Thymus (tissue), 11 donors: ENCODE measurements at regions not wholly inside any gene's neighbourhood (a gene's known extent, or its start where the extent isn't known, plus 50 kb on each side); places are given as distances from the start of the nearest gene placed in this dataset.
"Not testable (repeated sequence)": the region's sequence is repeated elsewhere in the genome, so short reads cannot be mapped to it uniquely, and the experiment has no call there.

Source experiments
- DNase-seq, 9 donors: peaks; one replicate each; pipeline ENCODE4 v3.0.0-alpha.2; 2013; ENCODE audit warnings: low spot score in 9 of 9, low read depth in 6 of 9, missing footprints in 1 of 9
- H3K27ac ChIP-seq, 2 donors: one replicate each; pipeline ENCODE4 v1.5.1; 2013; ENCODE audit warnings: control low read depth in 1 of 2, low read depth in 1 of 2, low read length in 1 of 2, mild to moderate bottlenecking in 1 of 2, moderate library complexity in 1 of 2
- H3K27me3 ChIP-seq, 2 donors: one replicate each; pipeline ENCODE4 v1.5.1; 2013; ENCODE audit warnings: low read length in 1 of 2; ENCODE audit not compliant: control insufficient read depth in 2 of 2, insufficient read depth in 1 of 2
- H3K36me3 ChIP-seq, 2 donors: one replicate each; pipeline ENCODE4 v1.5.1; 2013; ENCODE audit warnings: low read length in 1 of 2, mild to moderate bottlenecking in 1 of 2, moderate library complexity in 1 of 2; ENCODE audit not compliant: control insufficient read depth in 2 of 2, insufficient read depth in 2 of 2
- H3K4me1 ChIP-seq, 2 donors: one replicate each; pipeline ENCODE4 v1.5.1; 2013; ENCODE audit warnings: low read length in 2 of 2; ENCODE audit not compliant: control insufficient read depth in 2 of 2, insufficient read depth in 2 of 2
- H3K4me3 ChIP-seq, 2 donors: one replicate each; pipeline ENCODE4 v1.5.1; 2013; ENCODE audit warnings: low read length in 2 of 2, control low read depth in 1 of 2, mild to moderate bottlenecking in 1 of 2
- H3K9me3 ChIP-seq, 2 donors: one replicate each; pipeline ENCODE4 v1.5.1; 2013; ENCODE audit warnings: low read length in 1 of 2, mild to moderate bottlenecking in 1 of 2; ENCODE audit not compliant: control insufficient read depth in 2 of 2, insufficient read depth in 1 of 2
- WGBS: extraction: QIAGEN DNeasy Blood & Tissue Kit; methylation state at CpG from one replicate; pipeline ENCODE4 v1.1.7; 2013; 5-methylcytosine and 5-hydroxymethylcytosine counted together
- donor health status: healthy.

DNA sequence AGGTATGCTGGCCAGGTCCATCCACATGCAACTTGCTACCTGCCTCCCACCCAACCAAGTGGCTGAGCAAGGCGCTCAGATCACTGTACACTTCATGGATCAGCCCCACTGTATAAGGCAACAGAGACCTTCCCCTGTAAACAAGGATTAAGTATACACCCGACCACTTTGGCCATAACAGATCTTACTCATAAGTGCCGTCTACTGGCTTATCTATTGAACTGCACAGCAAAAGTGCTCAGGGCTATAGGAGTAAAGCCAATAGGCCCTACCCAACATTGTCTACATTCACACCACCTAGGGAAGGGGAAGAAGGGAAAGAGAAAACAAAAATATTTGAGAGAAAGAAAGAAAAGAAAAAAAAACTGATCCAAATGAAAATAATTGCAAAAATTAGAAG lies 663.9 kb upstream of the LRRTM1 start:
- no peaks in the 10 kb centered on the region for H3K4me1 ChIP-seq
- 72% methylated on average over 3 of the region's 3 CpGs for WGBS
- no peak overlapping the region for H3K4me3 ChIP-seq
- no peaks in the 10 kb centered on the region for H3K36me3 ChIP-seq
- no peak overlapping the region for H3K27ac ChIP-seq
- H3K9me3 ChIP-seq, result peaks cover 0 to 19% of the 10 kb centered on the region in 2 donors
- H3K27me3 ChIP-seq, result no peaks in the 10 kb centered on the region
- no peak for DNase-seq

DNA sequence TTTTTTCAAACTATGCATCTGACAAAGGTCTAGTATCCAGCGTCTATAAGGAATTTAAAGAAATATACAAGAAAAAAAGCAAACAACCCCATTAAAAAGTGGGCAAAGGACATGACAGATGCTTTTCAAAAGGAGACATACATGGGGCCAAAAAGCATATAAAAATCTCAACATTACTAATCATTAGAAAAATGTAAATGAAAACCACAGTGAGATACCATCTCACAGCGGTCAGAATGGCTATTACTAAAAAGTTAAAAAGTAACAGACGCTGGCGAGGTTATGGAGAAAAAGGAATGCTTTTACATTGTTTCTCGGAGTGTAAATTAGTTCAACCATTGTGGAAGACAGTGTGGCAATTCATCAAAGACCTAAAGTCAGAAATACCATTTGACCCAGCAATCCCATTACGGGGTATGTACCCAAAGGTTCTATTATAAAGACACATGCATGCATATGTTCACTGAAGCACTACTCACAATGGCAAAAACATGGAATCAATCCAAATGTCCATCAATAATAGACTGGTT lies 643.1 kb upstream of the LRRTM1 start:
- H3K27me3 ChIP-seq, result no peaks in the 10 kb centered on the region
- WGBS, result 92% methylated on average over 6 of the region's 6 CpGs
- no peak for DNase-seq
- no peak overlapping the region for H3K27ac ChIP-seq
- H3K4me3 ChIP-seq, result no peak overlapping the region
- H3K36me3 ChIP-seq, result no peaks in the 10 kb centered on the region
- H3K4me1 ChIP-seq, result no peaks in the 10 kb centered on the region
- no peaks in the 10 kb centered on the region for H3K9me3 ChIP-seq

GRCh38 chr2:80943487-80943886 lies 638.9 kb upstream of the LRRTM1 start:
- H3K4me3 ChIP-seq, result no peak overlapping the region
- 95% methylated on average over 3 of the region's 3 CpGs for WGBS
- no peaks in the 10 kb centered on the region for H3K27me3 ChIP-seq

GRCh38 chr2:80942766-80943165 lies 638.2 kb upstream of the LRRTM1 start:
- H3K27me3 ChIP-seq, result no peaks in the 10 kb centered on the region
- H3K4me3 ChIP-seq, result no peak overlapping the region
- no peaks in the 10 kb centered on the region for H3K36me3 ChIP-seq
- H3K4me1 ChIP-seq, result no peaks in the 10 kb centered on the region
- H3K27ac ChIP-seq, result no peak overlapping the region
- no peaks in the 10 kb centered on the region for H3K9me3 ChIP-seq
- 94% methylated on average over 4 of the region's 4 CpGs for whole genome bisulfite sequencing
- DNase-seq, result no peak

More at GRCh38 chr2:80943487-80943886, 638.9 kb upstream of the LRRTM1 start:
- Histone ChIP-seq H3K36me3 (no peaks in the 10 kb centered on the region), H3K9me3 (no peaks in the 10 kb centered on the region), H3K27ac (no peak overlapping the region), H3K4me1 (no peaks in the 10 kb centered on the region)
- DNase-seq, result no peak

DNA sequence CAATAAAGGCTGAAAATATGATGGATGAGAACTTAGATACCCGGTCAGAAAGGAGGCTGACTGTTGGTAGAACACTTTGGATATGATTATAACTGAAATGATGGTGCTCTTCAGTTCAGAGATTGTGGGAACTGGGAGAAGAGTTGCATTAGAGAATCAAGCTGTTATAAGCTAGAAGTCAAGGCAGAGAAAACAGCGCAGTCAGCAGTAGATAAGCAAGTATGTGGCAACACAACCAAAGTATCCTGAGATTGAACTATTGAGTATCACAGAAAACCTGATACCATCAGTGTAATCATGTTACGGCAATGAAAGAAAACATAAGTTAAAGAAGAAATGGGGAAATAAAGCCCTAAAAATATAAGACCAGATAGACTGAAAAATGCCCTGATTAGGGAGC lies 633.9 kb upstream of the LRRTM1 start:
- H3K36me3 ChIP-seq, result no peaks in the 10 kb centered on the region
- H3K4me3 ChIP-seq, result no peak overlapping the region
- H3K27ac ChIP-seq, result no peak overlapping the region
- no peak for DNase-seq
- H3K4me1 ChIP-seq, result no peaks in the 10 kb centered on the region
- H3K27me3 ChIP-seq, result no peaks in the 10 kb centered on the region
- 79% methylated on average over 3 of the region's 3 CpGs for WGBS
- no peaks in the 10 kb centered on the region for H3K9me3 ChIP-seq

- H3K27ac ChIP-seq, H3K4me3 ChIP-seq, H3K36me3 ChIP-seq, H3K4me1 ChIP-seq, DNase-seq, H3K27me3 ChIP-seq: not testable (repeated sequence)
- WGBS, result 98% methylated on average over 5 of the region's 6 CpGs
- H3K9me3 ChIP-seq, result peaks cover 0 to 11% of the 10 kb centered on the region in 2 donors
Measured at GRCh38 chr2:80931820-80932219, 627.3 kb upstream of the LRRTM1 start.

GRCh38 chr2:80930777-80931176 lies 626.2 kb upstream of the LRRTM1 start:
- WGBS, result 95% methylated on average over 1 of the region's 1 CpG
- H3K9me3 ChIP-seq, result peaks cover 0 to 15% of the 10 kb centered on the region in 2 donors

GRCh38 chr2:80926168-80926567 lies 621.6 kb upstream of the LRRTM1 start:
- WGBS, result 83% methylated on average over 4 of the region's 4 CpGs

More at GRCh38 chr2:80930777-80931176, 626.2 kb upstream of the LRRTM1 start:
- Histone ChIP-seq H3K4me1 (no peaks in the 10 kb centered on the region), H3K27me3 (no peaks in the 10 kb centered on the region), H3K4me3 (no peak overlapping the region), H3K27ac (no peak overlapping the region), H3K36me3 (no peaks in the 10 kb centered on the region)
- no peak for DNase-seq

DNA sequence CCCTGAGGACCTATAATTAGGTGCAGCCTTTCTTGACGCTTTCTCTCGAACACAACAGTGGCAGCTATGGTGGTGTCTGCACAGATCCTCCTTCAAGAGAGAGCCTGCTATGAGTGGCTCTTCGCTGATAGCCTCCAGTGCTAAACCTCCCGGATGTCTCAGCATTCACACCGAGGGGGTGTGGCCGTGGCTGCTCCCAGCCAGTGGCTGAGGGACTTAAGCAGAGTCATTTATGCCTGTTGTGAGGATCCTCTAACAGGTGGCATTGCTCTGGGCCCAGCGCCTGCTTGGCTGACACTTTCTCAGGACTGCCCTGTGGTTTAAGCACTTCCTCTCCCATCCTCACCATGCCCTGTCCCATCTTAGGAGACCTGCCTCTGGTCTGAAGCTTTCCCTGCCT lies 592.0 kb upstream of the LRRTM1 start:
- Histone ChIP-seq H3K4me1 (no peaks in the 10 kb centered on the region), H3K36me3 (no peaks in the 10 kb centered on the region), H3K9me3 (no peaks in the 10 kb centered on the region), H3K27me3 (no peaks in the 10 kb centered on the region), H3K27ac (no peak overlapping the region), H3K4me3 (no peak overlapping the region)
- no peak for DNase-seq
- 69% methylated on average over 7 of the region's 7 CpGs for WGBS

More at GRCh38 chr2:80926168-80926567, 621.6 kb upstream of the LRRTM1 start:
- H3K4me1 ChIP-seq, result no peaks in the 10 kb centered on the region
- no peaks in the 10 kb centered on the region for H3K27me3 ChIP-seq
- no peak for DNase-seq
- H3K4me3 ChIP-seq, result no peak overlapping the region
- no peak overlapping the region for H3K27ac ChIP-seq
- no peaks in the 10 kb centered on the region for H3K36me3 ChIP-seq
- peaks cover 0 to 20% of the 10 kb centered on the region in 2 donors for H3K9me3 ChIP-seq

GRCh38 chr2:80894486-80894885 lies 589.9 kb upstream of the LRRTM1 start:
- no peaks in the 10 kb centered on the region for H3K36me3 ChIP-seq
- H3K9me3 ChIP-seq, result no peaks in the 10 kb centered on the region
- H3K27ac ChIP-seq, result no peak overlapping the region
- H3K27me3 ChIP-seq, result no peaks in the 10 kb centered on the region
- no peak for DNase-seq
- H3K4me1 ChIP-seq, result no peaks in the 10 kb centered on the region
- H3K4me3 ChIP-seq, result no peak overlapping the region
- 91% methylated on average over 3 of the region's 3 CpGs for WGBS
